ENCODE measurements at regions not wholly inside any gene's neighbourhood (a gene's known extent, or its start where the extent isn't known, plus 50 kb on each side); places are given as distances from the start of the nearest gene placed in this dataset.

- no peak overlapping the region for H3K4me3 ChIP-seq (ENCODE audit: insufficient read depth, low read depth, low read length)
- no peak for TF ChIP-seq CTCF (IDR thresholded peaks at IDR 0.05; ENCODE audit: insufficient read depth, low read depth, low read length)
- H3K36me3 ChIP-seq (ENCODE audit: insufficient read depth, low read length), result no peaks in the 10 kb centered on the region
- DNase-seq (ENCODE audit: low read depth), result no peak
- no peaks in the 10 kb centered on the region for H3K36me3 Mint-ChIP-seq (ENCODE audit: low read depth, unreplicated experiment)
- H3K4me1 Mint-ChIP-seq (ENCODE audit: low read depth, unreplicated experiment), result no peaks in the 10 kb centered on the region
- no peak overlapping the region for H3K4me2 ChIP-seq (ENCODE audit: low read length)
- H2AFZ ChIP-seq (ENCODE audit: low read depth, low read length), result no peak overlapping the region
- no peak overlapping the region for H3K9ac ChIP-seq (ENCODE audit: low read length)
- H3K79me2 ChIP-seq (ENCODE audit: insufficient read depth, low read length), result no peaks in the 10 kb centered on the region
- no peak for FAIRE-seq
- H3K9me3 ChIP-seq (ENCODE audit: insufficient read depth, low read depth, low read length), result no peaks in the 10 kb centered on the region
- no peaks in the 10 kb centered on the region for H3K9me3 Mint-ChIP-seq (ENCODE audit: unreplicated experiment)
- H3K27me3 ChIP-seq (ENCODE audit: insufficient read depth, low read length), result no peaks in the 10 kb centered on the region
- H3K27ac Mint-ChIP-seq (ENCODE audit: unreplicated experiment), result no peak overlapping the region
- H3K27me3 Mint-ChIP-seq (ENCODE audit: low read depth, unreplicated experiment), result no peaks in the 10 kb centered on the region
- H3K27ac ChIP-seq (ENCODE audit: low read depth, low read length), result no peak overlapping the region
- no peaks in the 10 kb centered on the region for H4K20me1 ChIP-seq (ENCODE audit: insufficient read depth, low read length)
- no peak overlapping the region for H3K4me3 Mint-ChIP-seq (ENCODE audit: unreplicated experiment)
- H3K4me1 ChIP-seq (ENCODE audit: insufficient read depth, low read length), result no peaks in the 10 kb centered on the region
Observed at GRCh38 chr3:174791161-174791560, 68.0 kb upstream of the NAALADL2 start.

DNA sequence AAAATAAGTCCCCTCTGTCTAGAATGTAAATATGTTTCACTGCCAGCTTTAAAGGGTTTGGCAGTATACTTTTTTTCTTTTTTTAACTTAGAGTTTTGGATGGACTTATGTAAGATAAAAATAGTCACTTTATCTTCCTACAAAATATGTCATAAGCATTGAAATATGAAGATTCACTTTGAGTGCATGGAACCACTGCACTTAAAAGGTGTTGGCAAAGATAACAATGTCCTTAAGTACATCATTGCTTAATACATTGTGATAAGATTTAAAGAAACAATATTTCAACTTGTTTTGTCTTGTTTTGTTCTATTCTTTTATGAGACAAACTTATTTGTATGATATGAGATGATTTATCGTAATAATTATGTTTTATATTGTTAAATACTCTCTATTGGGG is 66.3 kb upstream of the NAALADL2 start:
- H3K9ac ChIP-seq (ENCODE audit: low read length), result no peak overlapping the region
- H4K20me1 ChIP-seq (ENCODE audit: insufficient read depth, low read length), result no peaks in the 10 kb centered on the region
- no peak overlapping the region for H3K27ac ChIP-seq (ENCODE audit: low read depth, low read length)
- no peak for TF ChIP-seq EZH2 (IDR thresholded peaks at IDR 0.05; ENCODE audit: insufficient read depth, low read length)
- no peak for TF ChIP-seq CTCF (IDR thresholded peaks at IDR 0.05; ENCODE audit: insufficient read depth, low read depth, low read length)
- Mint-ChIP-seq H3K27me3 (ENCODE audit: low read depth, unreplicated experiment) (no peaks in the 10 kb centered on the region), H3K4me3 (ENCODE audit: unreplicated experiment) (no peak overlapping the region), H3K36me3 (ENCODE audit: low read depth, unreplicated experiment) (no peaks in the 10 kb centered on the region), H3K27ac (ENCODE audit: unreplicated experiment) (no peak overlapping the region), H3K4me1 (ENCODE audit: low read depth, unreplicated experiment) (no peaks in the 10 kb centered on the region), H3K9me3 (ENCODE audit: unreplicated experiment) (no peaks in the 10 kb centered on the region)
- H3K27me3 ChIP-seq (ENCODE audit: insufficient read depth, low read length), result no peaks in the 10 kb centered on the region
- no peaks in the 10 kb centered on the region for H3K4me1 ChIP-seq (ENCODE audit: insufficient read depth, low read length)
- H3K79me2 ChIP-seq (ENCODE audit: insufficient read depth, low read length), result no peaks in the 10 kb centered on the region
- H3K4me3 ChIP-seq (ENCODE audit: insufficient read depth, low read depth, low read length), result no peak overlapping the region
- H2AFZ ChIP-seq (ENCODE audit: low read depth, low read length), result no peak overlapping the region
- no peaks in the 10 kb centered on the region for H3K9me3 ChIP-seq (ENCODE audit: insufficient read depth, low read depth, low read length)
- FAIRE-seq (no peak), DNase-seq (ENCODE audit: low read depth) (no peak)
- no peak overlapping the region for H3K4me2 ChIP-seq (ENCODE audit: low read length)
- H3K36me3 ChIP-seq (ENCODE audit: insufficient read depth, low read length), result no peaks in the 10 kb centered on the region
